Testis (tissue), 2 donors: ENCODE measurements at regions not wholly inside any gene's neighbourhood (a gene's known extent, or its start where the extent isn't known, plus 50 kb on each side); places are given as distances from the start of the nearest gene placed in this dataset.

Experiments
- DNase-seq: peaks from one replicate; pipeline ENCODE4 v3.0.0-alpha.2; 2019
- H3K27ac ChIP-seq, 2 donors: fragments of 200-600 bp; sonication (generic); one replicate each; pipeline ENCODE4 v1.5.1; 2019
- H3K27me3 ChIP-seq: fragments of 200-600 bp; sonication (generic); one replicate; pipeline ENCODE4 v1.5.1; 2019
- H3K36me3 ChIP-seq: fragments of 200-600 bp; sonication (generic); one replicate; pipeline ENCODE4 v1.5.1; 2017; ENCODE audit warnings: low read depth; ENCODE audit errors: missing control alignments
- H3K4me1 ChIP-seq: fragments of 200-600 bp; sonication (generic); one replicate; pipeline ENCODE4 v1.5.1; 2019
- H3K4me3 ChIP-seq, 2 donors: fragments of 200-600 bp; sonication (generic); one replicate each; pipeline ENCODE4 v1.5.1; 2017 to 2019
- H3K9me3 ChIP-seq: fragments of 200-600 bp; sonication (generic); one replicate; pipeline ENCODE4 v1.5.1; 2017
- POLR2A ChIP-seq: fragments of 450-650 bp; IDR thresholded peaks from one replicate; pipeline ENCODE4 v1.6.1; 2017; ENCODE audit warnings: antibody characterized with exemption, mild to moderate bottlenecking, moderate library complexity
- WGBS, 2 donors: methylation state at CpG; one replicate each; pipeline ENCODE4 v1.1.5; 2018; 5-methylcytosine and 5-hydroxymethylcytosine counted together
- intact Hi-C: fragments of 100-400 bp; cut with DNase I; formaldehyde crosslinking; loops from one replicate; pipeline ENCODE4 v1.15.1; 2023; ENCODE audit warnings: low total_unique reads
- TF ChIP-seq, protein P1 (sequence below), 3 experiments: fragments of 450-650 bp in 2 of 3; fragments of 200-600 bp in 1 of 3; sonication (generic) in 1 of 3; IDR thresholded peaks; one replicate each; pipeline ENCODE4 v1.5.1; 2016 to 2019; ENCODE audit warnings: antibody characterized with exemption in 3 of 3, mild to moderate bottlenecking in 2 of 3, moderate library complexity in 1 of 3

DNA sequence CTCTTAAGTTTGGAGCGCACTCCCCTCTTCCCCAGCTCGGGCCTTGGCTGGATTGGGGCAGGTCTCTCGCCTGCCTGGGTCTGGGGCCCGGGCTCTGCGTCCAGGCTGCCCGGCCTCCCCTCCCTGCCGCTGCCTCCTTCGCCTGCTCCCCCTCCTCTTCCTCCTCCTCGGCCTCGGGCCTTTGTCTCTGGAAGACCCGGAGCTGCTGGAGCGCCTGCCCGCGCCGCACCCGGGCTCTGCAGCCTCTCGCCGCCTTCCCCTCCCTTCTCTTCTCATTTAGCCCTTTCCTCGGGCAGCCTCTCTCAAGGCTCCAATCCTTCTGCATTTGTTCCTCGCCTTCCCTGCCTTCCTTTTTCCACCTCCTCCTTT, 218.5 kb downstream of the C9orf50 start:
- Histone ChIP-seq H3K4me1 (peaks cover 4% of the 10 kb centered on the region), H3K36me3 (no peaks in the 10 kb centered on the region), H3K27ac (peak overlapping the region; percentile 44 to 68), H3K9me3 (no peaks in the 10 kb centered on the region), H3K27me3 (no peaks in the 10 kb centered on the region), H3K4me3 (no peak overlapping the region)
- intact Hi-C loops, result no loop called here
- WGBS, 2 donors, result 41 to 46% methylated on average over 20 of the region's 20 CpGs
- DNase-seq, result no peak
- TF ChIP-seq, protein P1, sequence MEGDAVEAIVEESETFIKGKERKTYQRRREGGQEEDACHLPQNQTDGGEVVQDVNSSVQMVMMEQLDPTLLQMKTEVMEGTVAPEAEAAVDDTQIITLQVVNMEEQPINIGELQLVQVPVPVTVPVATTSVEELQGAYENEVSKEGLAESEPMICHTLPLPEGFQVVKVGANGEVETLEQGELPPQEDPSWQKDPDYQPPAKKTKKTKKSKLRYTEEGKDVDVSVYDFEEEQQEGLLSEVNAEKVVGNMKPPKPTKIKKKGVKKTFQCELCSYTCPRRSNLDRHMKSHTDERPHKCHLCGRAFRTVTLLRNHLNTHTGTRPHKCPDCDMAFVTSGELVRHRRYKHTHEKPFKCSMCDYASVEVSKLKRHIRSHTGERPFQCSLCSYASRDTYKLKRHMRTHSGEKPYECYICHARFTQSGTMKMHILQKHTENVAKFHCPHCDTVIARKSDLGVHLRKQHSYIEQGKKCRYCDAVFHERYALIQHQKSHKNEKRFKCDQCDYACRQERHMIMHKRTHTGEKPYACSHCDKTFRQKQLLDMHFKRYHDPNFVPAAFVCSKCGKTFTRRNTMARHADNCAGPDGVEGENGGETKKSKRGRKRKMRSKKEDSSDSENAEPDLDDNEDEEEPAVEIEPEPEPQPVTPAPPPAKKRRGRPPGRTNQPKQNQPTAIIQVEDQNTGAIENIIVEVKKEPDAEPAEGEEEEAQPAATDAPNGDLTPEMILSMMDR (IDR thresholded peaks at IDR 0.05), result no peak
- TF ChIP-seq POLR2A, result no peak

DNA sequence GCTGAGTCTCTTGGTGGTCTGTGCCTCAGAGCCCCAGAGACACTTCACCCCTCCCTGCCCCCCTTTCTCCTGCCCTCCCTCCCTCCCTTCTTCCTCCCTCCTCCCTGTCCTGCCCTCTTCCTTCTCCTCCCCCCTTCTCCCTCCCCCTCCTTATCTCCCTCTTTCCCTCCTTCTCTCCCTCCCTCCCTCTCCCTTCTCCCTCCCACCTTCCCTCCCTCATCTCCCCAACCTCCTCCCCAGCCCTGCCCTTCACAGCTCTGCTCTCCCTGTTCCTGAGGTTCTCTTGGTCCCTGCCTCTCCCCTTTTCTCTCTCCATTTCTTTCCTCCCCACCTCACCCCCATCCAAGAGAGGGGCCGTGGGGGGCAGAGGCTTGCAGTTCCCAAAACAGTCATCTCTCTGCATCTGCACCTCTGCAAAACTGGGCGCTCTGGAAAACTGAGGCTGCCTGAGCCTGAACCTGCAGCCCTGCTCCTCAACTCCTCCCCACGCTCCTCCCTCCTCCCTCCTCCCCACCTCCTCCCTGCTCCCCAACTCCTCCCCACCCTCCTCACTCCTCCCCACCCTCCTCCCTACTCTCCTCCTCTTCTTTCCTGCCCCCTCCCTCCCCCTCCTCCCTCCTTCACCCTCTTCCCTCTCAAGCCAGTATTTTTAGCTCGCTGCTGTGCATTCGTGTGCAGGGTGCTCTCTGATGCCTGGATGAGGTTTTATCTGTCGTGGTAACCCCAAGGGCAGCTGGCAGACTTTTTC, 219.1 kb downstream of the C9orf50 start:
- Histone ChIP-seq H3K4me3 (no peak overlapping the region), H3K27ac (peak overlapping the region; percentile 44 to 68), H3K4me1 (peaks cover 4% of the 10 kb centered on the region), H3K9me3 (no peaks in the 10 kb centered on the region), H3K36me3 (no peaks in the 10 kb centered on the region), H3K27me3 (no peaks in the 10 kb centered on the region)
- 46 to 54% methylated on average over 6 of the region's 6 CpGs for WGBS, 2 donors
- TF ChIP-seq POLR2A, result no peak
- TF ChIP-seq, protein P1 (IDR thresholded peaks at IDR 0.05), result no peak
- intact Hi-C loops, result no loop called here
- no peak for DNase-seq

DNA sequence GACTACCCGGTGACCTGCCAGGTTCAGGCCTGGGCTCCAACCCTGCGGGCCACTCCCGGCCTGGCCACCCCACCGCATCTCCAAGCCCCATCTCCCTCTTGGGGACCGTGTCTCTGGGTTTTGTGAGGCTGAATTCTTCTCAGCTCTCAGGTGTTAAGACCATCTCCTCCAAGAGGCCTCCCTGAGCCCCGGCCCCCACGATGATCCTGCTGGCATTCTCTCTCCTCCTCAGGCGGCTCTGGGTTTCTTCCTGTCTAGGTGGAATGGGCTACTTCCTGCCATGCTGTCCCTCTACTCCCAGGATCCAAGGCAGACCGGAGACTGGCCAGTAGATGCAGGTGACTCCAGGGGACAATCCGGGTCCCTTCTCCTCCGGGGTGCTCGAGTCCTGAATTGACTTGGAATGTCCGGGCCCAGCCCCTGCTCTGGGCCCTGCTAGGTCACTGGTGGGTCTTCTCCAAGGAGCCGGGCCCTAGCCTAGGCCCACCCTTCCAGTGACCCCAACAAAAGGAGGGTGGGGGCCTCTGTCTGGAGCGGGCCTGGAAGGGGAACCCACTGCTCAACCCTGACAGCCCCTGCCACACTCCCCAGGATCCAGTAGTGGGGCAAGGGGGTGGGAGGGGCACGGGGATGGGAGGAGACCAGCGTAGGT, 219.8 kb downstream of the C9orf50 start:
- Histone ChIP-seq H3K27ac (no peak overlapping the region), H3K27me3 (no peaks in the 10 kb centered on the region), H3K4me1 (peaks cover 4% of the 10 kb centered on the region), H3K36me3 (no peaks in the 10 kb centered on the region), H3K4me3 (no peak overlapping the region), H3K9me3 (no peaks in the 10 kb centered on the region)
- intact Hi-C loops, result no loop called here
- DNase-seq, result no peak
- WGBS, 2 donors, result 76 to 93% methylated on average over 5 to 16 of the region's 17 CpGs
- TF ChIP-seq, protein P1 (IDR thresholded peaks at IDR 0.05), result no peak
- no peak for TF ChIP-seq POLR2A

DNA sequence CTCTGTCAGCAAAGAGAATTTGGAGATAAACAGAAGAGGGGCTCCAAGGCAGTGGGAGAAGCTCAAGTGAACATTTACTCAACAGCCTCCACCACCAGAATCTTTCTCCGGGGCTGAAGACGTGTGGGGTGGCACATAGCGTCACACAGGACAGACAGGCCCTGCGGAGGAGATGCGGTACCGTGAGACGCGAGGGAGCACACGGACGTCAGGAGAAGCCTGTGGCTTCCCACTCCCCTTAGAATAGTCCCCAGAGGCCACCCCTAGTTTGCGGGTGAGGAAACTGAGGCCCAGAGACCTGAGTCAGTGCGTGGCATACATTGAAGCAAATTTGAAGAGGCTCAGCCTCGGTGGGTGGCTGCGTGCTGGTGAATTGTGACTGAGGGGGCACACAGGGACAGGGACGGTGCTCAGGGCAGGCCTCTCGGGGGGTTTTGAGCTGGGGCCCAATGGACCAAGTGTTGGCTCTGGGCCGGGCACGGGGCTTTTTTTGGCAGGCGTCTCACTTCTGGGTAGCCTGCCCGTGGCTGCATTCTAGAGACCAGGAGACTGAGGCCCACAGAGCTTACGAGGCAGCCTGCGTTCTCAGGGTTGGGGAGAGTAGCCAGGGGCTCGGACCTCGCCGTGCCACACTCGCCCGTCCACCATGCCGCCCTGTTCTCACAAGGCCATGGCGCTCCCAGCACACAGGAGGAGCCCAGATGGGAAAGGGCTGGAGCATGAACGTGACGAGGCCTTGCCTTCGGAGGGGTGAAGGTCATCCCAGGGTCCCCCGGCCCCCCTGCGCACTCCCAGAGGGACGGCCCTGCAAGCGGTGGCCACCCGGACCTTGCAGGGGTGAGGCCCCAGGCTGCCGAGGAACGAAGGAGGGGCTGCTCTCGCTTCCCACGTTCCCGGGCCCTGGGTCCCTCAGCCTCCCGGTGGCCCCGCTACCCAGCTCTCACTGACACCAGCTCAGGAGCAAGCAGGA, 220.6 kb downstream of the C9orf50 start:
- H3K36me3 ChIP-seq, result no peaks in the 10 kb centered on the region
- intact Hi-C loops, result no loop called here
- H3K9me3 ChIP-seq, result no peaks in the 10 kb centered on the region
- H3K27me3 ChIP-seq, result no peaks in the 10 kb centered on the region
- no peak for DNase-seq
- no peak overlapping the region for H3K4me3 ChIP-seq
- TF ChIP-seq, protein P1 (IDR thresholded peaks at IDR 0.05), result no peak
- TF ChIP-seq POLR2A, result no peak
- H3K4me1 ChIP-seq, result peaks cover 4% of the 10 kb centered on the region
- H3K27ac ChIP-seq, result no peak overlapping the region
- WGBS, 2 donors, result 91 to 94% methylated on average over 35 to 44 of the region's 44 CpGs
